ENCODE measurements at regions not wholly inside any gene's neighbourhood (a gene's known extent, or its start where the extent isn't known, plus 50 kb on each side); places are given as distances from the start of the nearest gene placed in this dataset.

DNA sequence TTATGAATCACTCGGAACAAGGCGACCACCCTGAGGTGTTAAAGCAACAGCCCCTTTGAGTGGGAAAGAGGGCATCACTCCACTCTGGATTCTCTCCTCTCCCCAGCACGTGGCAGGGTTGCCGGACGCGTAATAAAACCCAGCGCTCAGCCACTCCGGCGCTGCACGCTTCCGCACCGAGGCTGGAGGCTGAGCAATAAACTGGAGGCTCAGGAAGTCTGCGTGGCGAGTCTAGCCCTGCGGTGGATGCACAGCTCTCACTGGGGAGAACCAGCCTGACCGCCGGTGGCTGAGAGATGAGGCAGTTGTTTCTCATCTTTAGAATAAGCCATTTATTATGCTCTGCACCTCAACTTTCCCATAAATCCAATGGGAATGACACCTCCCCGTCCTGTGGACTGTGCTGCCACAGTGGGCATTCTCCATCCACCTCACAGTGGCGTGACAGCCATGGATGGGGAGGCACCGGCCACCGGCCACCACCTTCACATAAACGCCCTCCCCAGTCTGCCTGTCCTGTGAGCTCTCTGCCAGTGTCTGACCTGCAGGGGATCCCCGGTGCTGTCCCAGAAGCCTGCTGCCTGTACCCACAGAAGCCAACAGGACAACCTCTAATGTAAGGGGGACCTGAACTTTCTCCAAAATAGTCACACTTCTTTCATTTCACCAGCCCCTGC is 64.2 kb upstream of the GGTLC1 start:
- H3K27ac ChIP-seq (ENCODE audit: low read length) = no peak overlapping the region
- no peaks in the 10 kb centered on the region for H3K27me3 ChIP-seq (ENCODE audit: low read length)
- H3K36me3 ChIP-seq (ENCODE audit: insufficient read depth, low read length) = no peaks in the 10 kb centered on the region
- H3K9me3 ChIP-seq (ENCODE audit: low read length) = no peaks in the 10 kb centered on the region
- no peaks in the 10 kb centered on the region for H3K79me2 ChIP-seq (ENCODE audit: low read length)
- H3K4me1 ChIP-seq (ENCODE audit: low read length) = no peaks in the 10 kb centered on the region
- no peak overlapping the region for H3K4me2 ChIP-seq (ENCODE audit: low read depth, low read length, poor library complexity, severe bottlenecking)
- no peaks in the 10 kb centered on the region for H4K20me1 ChIP-seq (ENCODE audit: insufficient read depth, low read depth, low read length)
- no peaks in the 10 kb centered on the region for H3K9me2 ChIP-seq (replicated peaks; ENCODE audit: insufficient read depth, low read length)
- no peak overlapping the region for H3K9ac ChIP-seq (ENCODE audit: low read length)
- H3K4me3 ChIP-seq (ENCODE audit: low read length) = no peak overlapping the region
- H2AFZ ChIP-seq (ENCODE audit: low read length) = no peak overlapping the region
- DNase-seq = no peak

DNA sequence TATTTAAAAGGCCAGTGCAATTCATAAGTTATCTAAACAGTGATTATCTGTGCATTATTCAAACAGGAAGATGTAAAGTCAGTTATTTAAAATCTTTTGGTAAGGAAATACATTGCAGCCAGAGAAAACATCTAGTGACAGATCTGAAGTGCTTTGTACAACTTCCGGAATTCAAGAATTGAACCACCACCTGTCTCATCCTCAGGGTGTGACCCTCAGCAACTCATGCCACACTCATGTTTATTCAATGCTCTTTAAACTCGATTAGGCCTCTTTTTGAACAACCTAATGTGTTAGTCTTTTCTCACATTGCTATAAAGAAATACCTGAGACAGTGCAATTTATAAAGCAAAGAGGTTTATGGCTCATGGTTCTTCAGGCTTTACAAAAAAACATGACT is 62.6 kb upstream of the GGTLC1 start:
- no peak overlapping the region for H3K4me3 ChIP-seq (ENCODE audit: low read length)
- no peaks in the 10 kb centered on the region for H3K9me2 ChIP-seq (replicated peaks; ENCODE audit: insufficient read depth, low read length)
- DNase-seq = no peak
- no peaks in the 10 kb centered on the region for H3K36me3 ChIP-seq (ENCODE audit: insufficient read depth, low read length)
- H3K79me2 ChIP-seq (ENCODE audit: low read length) = no peaks in the 10 kb centered on the region
- no peak overlapping the region for H3K4me2 ChIP-seq (ENCODE audit: low read depth, low read length, poor library complexity, severe bottlenecking)
- H3K9me3 ChIP-seq (ENCODE audit: low read length) = no peaks in the 10 kb centered on the region
- H3K27me3 ChIP-seq (ENCODE audit: low read length) = no peaks in the 10 kb centered on the region
- H4K20me1 ChIP-seq (ENCODE audit: insufficient read depth, low read depth, low read length) = no peaks in the 10 kb centered on the region
- no peak overlapping the region for H3K9ac ChIP-seq (ENCODE audit: low read length)
- H3K27ac ChIP-seq (ENCODE audit: low read length) = no peak overlapping the region
- no peaks in the 10 kb centered on the region for H3K4me1 ChIP-seq (ENCODE audit: low read length)
- H2AFZ ChIP-seq (ENCODE audit: low read length) = no peak overlapping the region

DNA sequence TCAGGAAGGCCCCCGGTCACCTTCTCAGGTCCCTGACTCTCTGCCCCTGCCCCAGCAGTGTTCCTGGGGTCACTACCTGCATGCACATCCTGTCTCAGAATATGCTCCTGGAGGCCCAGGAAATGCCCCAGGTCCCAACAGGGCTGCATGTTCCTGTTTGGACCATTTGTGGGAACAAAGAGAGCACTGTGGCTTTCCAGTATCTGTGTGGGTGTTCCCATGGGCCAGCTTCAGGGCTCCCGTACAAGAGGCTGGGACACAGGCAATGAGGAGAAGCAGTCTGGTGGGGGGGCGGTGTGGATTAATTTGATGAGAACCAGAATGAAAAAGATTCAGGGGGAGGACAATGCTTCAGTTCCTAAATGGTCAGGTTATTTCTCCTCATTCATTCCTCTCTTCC is 61.5 kb upstream of the GGTLC1 start:
- no peak for DNase-seq
- Histone ChIP-seq H3K9ac (ENCODE audit: low read length) (no peak overlapping the region), H3K36me3 (ENCODE audit: insufficient read depth, low read length) (no peaks in the 10 kb centered on the region), H2AFZ (ENCODE audit: low read length) (no peak overlapping the region), H3K27ac (ENCODE audit: low read length) (no peak overlapping the region), H3K27me3 (ENCODE audit: low read length) (no peaks in the 10 kb centered on the region), H3K9me2 (replicated peaks; ENCODE audit: insufficient read depth, low read length) (no peaks in the 10 kb centered on the region), H3K4me1 (ENCODE audit: low read length) (no peaks in the 10 kb centered on the region), H3K9me3 (ENCODE audit: low read length) (no peaks in the 10 kb centered on the region), H3K79me2 (ENCODE audit: low read length) (no peaks in the 10 kb centered on the region), H4K20me1 (ENCODE audit: insufficient read depth, low read depth, low read length) (no peaks in the 10 kb centered on the region), H3K4me2 (ENCODE audit: low read depth, low read length, poor library complexity, severe bottlenecking) (no peak overlapping the region), H3K4me3 (ENCODE audit: low read length) (no peak overlapping the region)

DNA sequence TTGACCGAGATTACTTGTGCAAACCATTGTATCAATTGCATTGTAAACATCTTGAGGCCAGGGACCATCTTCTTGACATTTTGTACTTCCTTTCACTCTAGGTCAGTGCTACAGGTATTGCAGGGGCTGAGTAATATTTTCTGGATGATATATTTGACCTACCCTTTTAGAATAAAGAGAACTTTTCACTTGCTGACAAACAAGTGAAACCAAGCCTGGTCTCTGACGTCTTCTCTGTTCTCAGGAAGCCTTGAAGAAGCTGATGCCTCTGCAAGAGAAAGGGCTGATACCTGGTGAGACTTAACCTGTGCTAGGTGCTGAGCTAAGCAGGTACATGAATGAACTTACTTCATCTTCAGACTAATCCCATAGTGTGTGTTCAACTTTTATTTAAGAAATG is 60.5 kb upstream of the GGTLC1 start:
- H3K4me3 ChIP-seq (ENCODE audit: low read length) = no peak overlapping the region
- no peaks in the 10 kb centered on the region for H3K27me3 ChIP-seq (ENCODE audit: low read length)
- no peaks in the 10 kb centered on the region for H3K4me1 ChIP-seq (ENCODE audit: low read length)

DNA sequence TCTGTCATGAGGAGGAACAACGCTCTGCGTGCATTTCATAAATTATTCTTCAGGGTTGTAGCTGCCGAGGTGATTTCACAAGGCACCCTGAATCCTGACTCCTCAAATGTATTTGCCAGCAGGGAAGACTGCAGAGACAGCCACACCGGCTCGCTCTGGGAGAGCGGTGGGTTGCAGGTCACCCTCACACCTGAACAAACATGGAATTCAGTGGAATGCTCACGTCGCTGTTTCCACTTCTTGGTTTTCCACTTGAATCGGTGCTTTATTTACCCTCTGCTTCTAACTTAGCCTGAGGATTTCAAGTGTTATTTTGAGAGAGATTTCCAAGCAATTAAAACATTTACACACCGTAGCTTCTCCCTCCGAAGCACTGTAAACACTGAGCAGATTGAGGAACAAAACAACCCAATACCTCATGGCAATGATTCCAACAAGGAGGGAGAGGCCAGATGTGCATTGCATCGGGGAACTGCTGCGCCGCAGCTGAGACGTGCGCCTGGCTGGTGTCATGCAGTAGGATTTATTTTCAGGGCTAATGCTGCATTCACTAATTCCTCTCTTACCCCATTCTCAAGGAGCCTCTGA is 59.5 kb upstream of the GGTLC1 start:
- no peaks in the 10 kb centered on the region for H3K79me2 ChIP-seq (ENCODE audit: low read length)
- H3K9me2 ChIP-seq (replicated peaks; ENCODE audit: insufficient read depth, low read length) = no peaks in the 10 kb centered on the region
- H3K36me3 ChIP-seq (ENCODE audit: insufficient read depth, low read length) = no peaks in the 10 kb centered on the region
- H3K9me3 ChIP-seq (ENCODE audit: low read length) = no peaks in the 10 kb centered on the region
- H3K4me2 ChIP-seq (ENCODE audit: low read depth, low read length, poor library complexity, severe bottlenecking) = no peak overlapping the region
- H2AFZ ChIP-seq (ENCODE audit: low read length) = no peak overlapping the region
- no peak overlapping the region for H3K4me3 ChIP-seq (ENCODE audit: low read length)
- DNase-seq = no peak
- no peaks in the 10 kb centered on the region for H3K27me3 ChIP-seq (ENCODE audit: low read length)
- H3K27ac ChIP-seq (ENCODE audit: low read length) = no peak overlapping the region
- no peak overlapping the region for H3K9ac ChIP-seq (ENCODE audit: low read length)
- H4K20me1 ChIP-seq (ENCODE audit: insufficient read depth, low read depth, low read length) = no peaks in the 10 kb centered on the region
- H3K4me1 ChIP-seq (ENCODE audit: low read length) = no peaks in the 10 kb centered on the region

More for the DNA sequence above, 60.5 kb upstream of the GGTLC1 start:
- DNase-seq = no peak
- Histone ChIP-seq H3K9me2 (replicated peaks; ENCODE audit: insufficient read depth, low read length) (no peaks in the 10 kb centered on the region), H4K20me1 (ENCODE audit: insufficient read depth, low read depth, low read length) (no peaks in the 10 kb centered on the region), H3K27ac (ENCODE audit: low read length) (no peak overlapping the region), H3K9ac (ENCODE audit: low read length) (no peak overlapping the region), H3K9me3 (ENCODE audit: low read length) (no peaks in the 10 kb centered on the region), H2AFZ (ENCODE audit: low read length) (no peak overlapping the region), H3K4me2 (ENCODE audit: low read depth, low read length, poor library complexity, severe bottlenecking) (no peak overlapping the region), H3K36me3 (ENCODE audit: insufficient read depth, low read length) (no peaks in the 10 kb centered on the region), H3K79me2 (ENCODE audit: low read length) (no peaks in the 10 kb centered on the region)

DNA sequence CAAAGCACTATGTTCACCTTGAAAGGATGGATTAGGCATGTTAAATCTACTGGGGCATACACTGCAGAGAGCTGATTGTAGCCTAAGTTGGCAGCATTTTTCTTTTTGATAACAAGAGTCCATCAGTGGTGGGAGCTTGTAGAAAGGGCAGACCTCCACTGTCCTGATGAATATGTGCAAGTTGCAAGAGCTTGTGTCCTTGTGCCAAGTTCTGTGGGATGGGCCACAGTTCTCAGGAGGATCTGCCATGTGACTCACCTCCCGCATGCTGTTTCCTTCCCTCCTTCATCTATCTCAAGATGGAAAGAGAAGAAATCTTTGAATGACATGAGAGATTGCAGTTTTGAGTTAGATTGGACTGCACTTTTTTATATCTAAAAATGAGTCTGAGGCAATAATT is 58.3 kb upstream of the GGTLC1 start:
- Histone ChIP-seq H3K4me1 (ENCODE audit: low read length) (no peaks in the 10 kb centered on the region), H3K36me3 (ENCODE audit: insufficient read depth, low read length) (no peaks in the 10 kb centered on the region), H3K9ac (ENCODE audit: low read length) (no peak overlapping the region), H3K27ac (ENCODE audit: low read length) (no peak overlapping the region), H3K79me2 (ENCODE audit: low read length) (no peaks in the 10 kb centered on the region), H3K9me3 (ENCODE audit: low read length) (no peaks in the 10 kb centered on the region), H3K4me3 (ENCODE audit: low read length) (no peak overlapping the region), H3K9me2 (replicated peaks; ENCODE audit: insufficient read depth, low read length) (no peaks in the 10 kb centered on the region), H3K27me3 (ENCODE audit: low read length) (no peaks in the 10 kb centered on the region), H4K20me1 (ENCODE audit: insufficient read depth, low read depth, low read length) (no peaks in the 10 kb centered on the region), H2AFZ (ENCODE audit: low read length) (no peak overlapping the region), H3K4me2 (ENCODE audit: low read depth, low read length, poor library complexity, severe bottlenecking) (no peak overlapping the region)
- DNase-seq = no peak

DNA sequence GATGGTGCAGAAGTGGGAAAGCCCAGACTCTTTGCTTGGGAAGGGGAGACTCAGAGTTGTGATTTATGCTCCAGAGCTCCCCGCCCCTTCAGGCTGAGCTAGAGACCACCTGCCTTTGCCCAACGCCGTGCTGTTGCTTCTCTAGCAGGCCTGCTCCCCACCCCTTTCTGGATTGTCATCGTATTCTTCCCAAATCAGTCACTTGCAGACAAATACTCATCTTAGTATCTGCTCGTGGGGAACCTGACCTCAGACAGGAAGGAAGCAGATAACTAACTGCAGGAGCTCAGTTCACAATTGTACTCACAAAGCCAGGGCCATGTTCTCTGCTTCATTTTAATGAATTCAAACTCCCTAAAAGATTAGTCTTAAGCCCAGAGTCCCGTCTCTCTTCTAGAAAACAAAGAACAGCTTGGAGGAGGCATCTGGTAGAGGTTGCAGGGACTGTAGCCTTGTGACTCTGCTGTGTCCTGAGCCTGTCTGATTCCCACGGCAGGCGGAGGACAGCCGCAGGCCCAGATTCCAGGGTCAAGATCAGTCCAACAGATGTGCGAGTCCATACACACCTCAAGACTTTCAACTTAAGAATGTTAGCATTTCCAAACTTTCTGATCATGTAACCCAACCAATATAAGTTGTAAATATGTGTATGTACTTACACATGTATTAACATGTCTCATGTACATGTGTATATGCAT is 57.2 kb upstream of the GGTLC1 start:
- Histone ChIP-seq H3K27ac (ENCODE audit: low read length) (no peak overlapping the region), H3K9ac (ENCODE audit: low read length) (no peak overlapping the region), H3K9me3 (ENCODE audit: low read length) (no peaks in the 10 kb centered on the region), H3K9me2 (replicated peaks; ENCODE audit: insufficient read depth, low read length) (no peaks in the 10 kb centered on the region), H3K4me2 (ENCODE audit: low read depth, low read length, poor library complexity, severe bottlenecking) (no peak overlapping the region), H3K36me3 (ENCODE audit: insufficient read depth, low read length) (no peaks in the 10 kb centered on the region), H3K79me2 (ENCODE audit: low read length) (no peaks in the 10 kb centered on the region), H2AFZ (ENCODE audit: low read length) (no peak overlapping the region), H3K27me3 (ENCODE audit: low read length) (no peaks in the 10 kb centered on the region), H3K4me3 (ENCODE audit: low read length) (no peak overlapping the region), H4K20me1 (ENCODE audit: insufficient read depth, low read depth, low read length) (no peaks in the 10 kb centered on the region), H3K4me1 (ENCODE audit: low read length) (no peaks in the 10 kb centered on the region)
- no peak for DNase-seq

DNA sequence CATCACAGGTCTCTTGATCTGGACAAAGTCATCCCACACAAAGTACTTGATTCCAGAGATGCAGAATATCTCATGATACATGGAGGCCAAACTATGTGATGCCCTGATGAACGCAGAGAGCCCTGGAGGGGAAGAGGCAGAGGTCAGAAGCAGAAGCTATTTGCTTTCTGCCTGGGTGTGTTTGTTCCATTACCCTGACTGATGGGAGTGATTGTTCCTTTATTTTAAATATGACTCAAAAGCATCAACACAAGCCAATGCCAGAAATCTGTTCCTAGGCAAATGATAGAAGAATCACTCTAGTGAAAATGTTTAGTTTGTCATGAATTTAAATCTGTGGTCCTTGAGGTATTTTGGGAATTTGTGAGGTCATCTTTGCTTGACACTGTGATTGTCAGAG is 54.7 kb upstream of the GGTLC1 start:
- H3K4me2 ChIP-seq (ENCODE audit: low read depth, low read length, poor library complexity, severe bottlenecking) = no peak overlapping the region
- no peak for DNase-seq
- H3K9ac ChIP-seq (ENCODE audit: low read length) = no peak overlapping the region
- no peaks in the 10 kb centered on the region for H3K79me2 ChIP-seq (ENCODE audit: low read length)
- H3K27me3 ChIP-seq (ENCODE audit: low read length) = no peaks in the 10 kb centered on the region
- H3K9me3 ChIP-seq (ENCODE audit: low read length) = no peaks in the 10 kb centered on the region
- no peaks in the 10 kb centered on the region for H3K36me3 ChIP-seq (ENCODE audit: insufficient read depth, low read length)
- no peak overlapping the region for H3K4me3 ChIP-seq (ENCODE audit: low read length)
- no peak overlapping the region for H2AFZ ChIP-seq (ENCODE audit: low read length)
- H4K20me1 ChIP-seq (ENCODE audit: insufficient read depth, low read depth, low read length) = no peaks in the 10 kb centered on the region
- no peaks in the 10 kb centered on the region for H3K9me2 ChIP-seq (replicated peaks; ENCODE audit: insufficient read depth, low read length)
- H3K4me1 ChIP-seq (ENCODE audit: low read length) = no peaks in the 10 kb centered on the region
- no peak overlapping the region for H3K27ac ChIP-seq (ENCODE audit: low read length)
